HCT116 (cell line): ENCODE measurements at regions not wholly inside any gene's neighbourhood (a gene's known extent, or its start where the extent isn't known, plus 50 kb on each side); places are given as distances from the start of the nearest gene placed in this dataset.

ENCODE experiments used
- ATAC-seq: fragments of 200-7000 bp; cut with Tn5 transposase; 2 replicates; pipeline ENCODE4 v1.9.1; 2020; ENCODE audit warnings: mild to moderate bottlenecking, moderate library complexity
- BruUV-seq: library from RNA; stranded (reverse); fragments of 400-500 nt; replicated peaks from 2 replicates; lab custom pipeline; 2021; lab: Mats Ljungman, UMichigan
- CTCF ChIA-PET: fragments of 300-600 bp; sonication (Branson Sonifier 250); formaldehyde crosslinking; loops from one replicate; lab custom pipeline; 2021; ENCODE audit warnings: antibody characterized with exemption; lab: Charles Lee
- POLR2A ChIA-PET: fragments of 300-600, 350-600 bp; sonication (Branson Sonifier 250); formaldehyde crosslinking; loops from one replicate; lab custom pipeline; 2021; ENCODE audit warnings: antibody characterized with exemption; lab: Charles Lee
- RAD21 ChIA-PET, 2 experiments: fragments of 300-600 bp; sonication (Branson Sonifier 250); formaldehyde crosslinking; loops; one replicate each; lab custom pipeline; 2023; ENCODE audit warnings: low total read pairs in 2 of 2; ENCODE audit not compliant: uncharacterized antibody in 2 of 2, unreplicated experiment in 2 of 2, low non-redundant PET in 1 of 2; lab: Charles Lee
- DNase-seq: peaks from one replicate; pipeline ENCODE4 v3.0.0-alpha.2; 2010; ENCODE audit warnings: low read depth, low spot score
- H2AFZ ChIP-seq: fragments of 200-600 bp; shearing (Covaris generic), sonication (generic); 2 replicates; pipeline ENCODE4 v1.6.1; 2017; ENCODE audit warnings: low read depth, mixed run types, mixed read lengths, antibody characterized with exemption, low read length; ENCODE audit not compliant: poor library complexity, severe bottlenecking
- H3K27ac ChIP-seq: 2 replicates; pipeline ENCODE4 v1.5.1; 2012; ENCODE audit warnings: low read depth, low read length
- H3K27me3 ChIP-seq: fragments of 200-600 bp; sonication (generic); 2 replicates; pipeline ENCODE4 v1.6.1; 2016; ENCODE audit warnings: mixed run types, low read length, mixed read lengths; ENCODE audit not compliant: insufficient read depth
- H3K36me3 ChIP-seq, 2 experiments: fragments of 200-500 bp in 1 of 2; fragments of 200-600 bp in 1 of 2; sonication (Bioruptor generic) in 1 of 2; sonication (generic) in 1 of 2; 2 replicates each; pipeline versions ENCODE4 v1.5.1 to v1.6.1; 2014 to 2016; ENCODE audit warnings: low read length in 2 of 2, inconsistent platforms in 1 of 2, mixed read lengths in 1 of 2, mixed run types in 1 of 2; ENCODE audit not compliant: insufficient read depth in 2 of 2, control insufficient read depth in 1 of 2
- H3K4me1 ChIP-seq, 2 experiments: fragments of 200-600 bp in 1 of 2; sonication (generic) in 1 of 2; 2 replicates each; pipeline versions ENCODE4 v1.5.1 to v1.6.1; 2012 to 2017; ENCODE audit warnings: low read length in 2 of 2, inconsistent platforms in 1 of 2, mild to moderate bottlenecking in 1 of 2, mixed read lengths in 1 of 2, mixed run types in 1 of 2, moderate library complexity in 1 of 2; ENCODE audit not compliant: insufficient read depth in 2 of 2, control insufficient read depth in 1 of 2
- H3K4me2 ChIP-seq: fragments of 200-600 bp; sonication (generic); 2 replicates; pipeline ENCODE4 v1.6.1; 2017; ENCODE audit warnings: mixed run types, low read length, mixed read lengths
- H3K4me3 ChIP-seq, 2 experiments: fragments of 200-600 bp in 1 of 2; sonication (generic) in 1 of 2; replicated peaks in 1 of 2; 2 replicates each; pipeline ENCODE4 v1.5.1; 2011 to 2016; ENCODE audit warnings: low read length in 2 of 2, control low read depth in 1 of 2, low read depth in 1 of 2, mild to moderate bottlenecking in 1 of 2, mixed read lengths in 1 of 2, mixed run types in 1 of 2
- H3K79me2 ChIP-seq: fragments of 200-600 bp; sonication (generic); 2 replicates; pipeline ENCODE4 v1.6.1; 2017; ENCODE audit warnings: mild to moderate bottlenecking, mixed run types, low read length, moderate library complexity, mixed read lengths; ENCODE audit not compliant: insufficient read depth
- H3K9ac ChIP-seq: fragments of 200-600 bp; sonication (generic); 2 replicates; pipeline ENCODE4 v1.6.1; 2016; ENCODE audit warnings: low read length, mixed read lengths
- H3K9me2 ChIP-seq: fragments of 200-600 bp; sonication (generic), shearing (Covaris generic); 2 replicates; pipeline ENCODE4 v1.6.1; 2017; ENCODE audit warnings: mixed run types, mild to moderate bottlenecking, moderate library complexity; ENCODE audit not compliant: insufficient read depth
- H3K9me3 ChIP-seq, 2 experiments: fragments of 200-500 bp in 1 of 2; fragments of 200-600 bp in 1 of 2; sonication (Bioruptor generic) in 1 of 2; sonication (generic) in 1 of 2; 2 replicates each; pipeline ENCODE4 v1.6.1; 2014 to 2017; ENCODE audit warnings: low read length in 2 of 2, mixed read lengths in 2 of 2, inconsistent platforms in 1 of 2, low read depth in 1 of 2, mild to moderate bottlenecking in 1 of 2, mixed run types in 1 of 2, moderate library complexity in 1 of 2; ENCODE audit not compliant: control insufficient read depth in 1 of 2, insufficient read depth in 1 of 2
- H4K20me1 ChIP-seq: fragments of 200-600 bp; sonication (generic), shearing (Covaris generic); 2 replicates; pipeline ENCODE4 v1.6.1; 2017; ENCODE audit warnings: mixed run types, mild to moderate bottlenecking, moderate library complexity; ENCODE audit not compliant: insufficient read depth
- CBX3 ChIP-seq: IDR thresholded peaks from 2 replicates; pipeline ENCODE4 v1.6.1; 2012; ENCODE audit warnings: low read depth
- CEBPB ChIP-seq: IDR thresholded peaks from 2 replicates; pipeline ENCODE4 v1.6.1; 2012; ENCODE audit warnings: low read depth
- EGR1 ChIP-seq: IDR thresholded peaks from 2 replicates; pipeline ENCODE4 v1.6.1; 2012; ENCODE audit warnings: low read depth
- ELF1 ChIP-seq: IDR thresholded peaks from 2 replicates; pipeline ENCODE4 v1.6.1; 2012; ENCODE audit warnings: low read depth, borderline replicate concordance
- EZH2 ChIP-seq: fragments of 200-600 bp; sonication (generic); IDR thresholded peaks from 2 replicates; pipeline ENCODE4 v1.6.1; 2017; ENCODE audit warnings: antibody characterized with exemption, mixed run types
- EZH2phosphoT487 ChIP-seq: fragments of 200-600 bp; IDR thresholded peaks from 2 replicates; pipeline ENCODE4 v1.6.1; 2018; ENCODE audit warnings: antibody characterized with exemption, borderline replicate concordance
- FOSL1 ChIP-seq: IDR thresholded peaks from 2 replicates; pipeline ENCODE4 v1.6.1; 2012; ENCODE audit warnings: low read depth
- POLR2A ChIP-seq: IDR thresholded peaks from 2 replicates; pipeline ENCODE4 v1.7.0; 2011; ENCODE audit warnings: borderline replicate concordance; ENCODE audit not compliant: insufficient read depth, insufficient read length; ENCODE audit errors: extremely low read depth
- SRF ChIP-seq: IDR thresholded peaks from 2 replicates; pipeline ENCODE4 v1.6.1; 2012; ENCODE audit warnings: low read depth
- TCF7L2 ChIP-seq: IDR thresholded peaks from 2 replicates; pipeline ENCODE4 v1.7.0; 2011; ENCODE audit warnings: borderline replicate concordance, inconsistent platforms; ENCODE audit not compliant: insufficient read depth, insufficient read length; ENCODE audit errors: extremely low read depth
- ZNF274 ChIP-seq: fragments of 200-500 bp; sonication (Bioruptor generic); IDR thresholded peaks from 2 replicates; pipeline ENCODE4 v1.6.1; 2014; ENCODE audit warnings: mild to moderate bottlenecking, low read depth, low read length, inconsistent platforms
- intact Hi-C: fragments of 100-400 bp; cut with micrococcal nuclease; formaldehyde crosslinking; loops from 2 replicates; pipeline ENCODE4 v1.10.0; 2022
- TF ChIP-seq, protein P1 (sequence below): IDR thresholded peaks from 2 replicates; pipeline ENCODE4 v1.6.1; 2012
- TF ChIP-seq, protein P2 (sequence below): IDR thresholded peaks from 2 replicates; pipeline ENCODE4 v1.6.1; 2012
- TF ChIP-seq, protein P3 (sequence below), 3 experiments: fragments of 200-600 bp in 1 of 3; sonication (generic) in 1 of 3; IDR thresholded peaks in 2 of 3; conservative IDR thresholded peaks in 1 of 3; 2 replicates each; pipeline ENCODE4 v1.5.1; 2012 to 2017; ENCODE audit warnings: low read depth in 2 of 3, low read length in 2 of 3, antibody characterized with exemption in 1 of 3, borderline replicate concordance in 1 of 3, control low read depth in 1 of 3, mild to moderate bottlenecking in 1 of 3, mixed read lengths in 1 of 3, mixed run types in 1 of 3, moderate library complexity in 1 of 3; ENCODE audit not compliant: insufficient read depth in 1 of 3
- TF ChIP-seq, protein P4 (sequence below): IDR thresholded peaks from 2 replicates; pipeline ENCODE4 v1.6.1; 2012; ENCODE audit warnings: low read depth

DNA sequence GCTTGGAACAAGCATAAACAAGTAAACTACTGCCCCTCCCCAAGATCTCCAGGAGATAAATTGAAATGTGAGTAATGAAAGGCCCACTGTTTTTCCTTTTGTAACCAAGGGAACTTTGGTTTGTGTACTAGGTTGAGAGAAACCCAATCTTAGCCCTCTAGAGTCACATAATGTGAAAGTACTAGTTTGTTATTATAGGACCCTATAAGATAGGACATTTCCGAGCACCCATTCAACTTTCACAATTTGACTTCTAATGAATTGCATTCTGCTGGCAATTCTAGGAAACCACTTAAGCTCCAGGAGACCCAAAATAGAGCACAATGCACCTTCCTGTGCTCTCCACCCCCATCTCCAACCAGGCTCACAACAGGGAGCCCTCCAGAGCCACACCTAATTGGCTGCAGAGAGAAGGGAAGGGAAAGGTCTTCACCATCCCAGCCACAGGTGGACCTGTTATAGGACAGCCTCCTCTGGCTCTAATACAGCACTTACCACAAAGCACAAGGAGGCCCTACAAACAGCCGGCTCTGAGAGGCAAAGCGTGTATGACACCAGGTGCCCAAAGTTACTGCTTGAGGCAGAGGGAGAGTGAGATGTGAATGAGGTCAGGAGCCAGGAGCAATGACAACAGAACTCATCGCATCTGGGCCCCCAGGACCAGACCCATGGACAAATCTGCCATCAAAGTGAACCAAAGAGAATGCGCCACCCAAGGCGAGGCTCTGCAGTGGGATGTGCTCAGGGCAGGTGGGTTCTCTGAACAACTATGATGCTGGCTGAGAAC lies 163.3 kb upstream of the NTF3 start:
- Histone ChIP-seq H3K79me2 (no peaks in the 10 kb centered on the region), H2AFZ (no peak overlapping the region), H3K27me3 (no peaks in the 10 kb centered on the region), H3K4me3 (no peak overlapping the region), H3K9me3 (no peaks in the 10 kb centered on the region), H3K27ac (no peak overlapping the region), H3K9me2 (no peaks in the 10 kb centered on the region), H3K36me3 (no peaks in the 10 kb centered on the region), H3K4me2 (no peak overlapping the region), H3K4me1 (no peaks in the 10 kb centered on the region), H4K20me1 (no peaks in the 10 kb centered on the region), H3K9ac (no peak overlapping the region)
- BruUV-seq = no TSS peak
- ATAC-seq (no peak), DNase-seq (no peak)
- CTCF ChIA-PET = no interaction called here
- POLR2A ChIA-PET = no interaction called here
- RAD21 ChIA-PET = no interaction called here
- TF ChIP-seq, protein P1, sequence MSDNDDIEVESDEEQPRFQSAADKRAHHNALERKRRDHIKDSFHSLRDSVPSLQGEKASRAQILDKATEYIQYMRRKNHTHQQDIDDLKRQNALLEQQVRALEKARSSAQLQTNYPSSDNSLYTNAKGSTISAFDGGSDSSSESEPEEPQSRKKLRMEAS = no peak
- TF ChIP-seq CEBPB (no peak), EZH2phosphoT487 (no peak), FOSL1 (no peak), ELF1 (no peak), SRF (no peak), ZNF274 (no peak), CBX3 (no peak), POLR2A (no peak), TCF7L2 (no peak), EGR1 (no peak), EZH2 (no peak)
- TF ChIP-seq, protein P2, sequence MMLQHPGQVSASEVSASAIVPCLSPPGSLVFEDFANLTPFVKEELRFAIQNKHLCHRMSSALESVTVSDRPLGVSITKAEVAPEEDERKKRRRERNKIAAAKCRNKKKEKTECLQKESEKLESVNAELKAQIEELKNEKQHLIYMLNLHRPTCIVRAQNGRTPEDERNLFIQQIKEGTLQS = no peak
- TF ChIP-seq, protein P3, sequence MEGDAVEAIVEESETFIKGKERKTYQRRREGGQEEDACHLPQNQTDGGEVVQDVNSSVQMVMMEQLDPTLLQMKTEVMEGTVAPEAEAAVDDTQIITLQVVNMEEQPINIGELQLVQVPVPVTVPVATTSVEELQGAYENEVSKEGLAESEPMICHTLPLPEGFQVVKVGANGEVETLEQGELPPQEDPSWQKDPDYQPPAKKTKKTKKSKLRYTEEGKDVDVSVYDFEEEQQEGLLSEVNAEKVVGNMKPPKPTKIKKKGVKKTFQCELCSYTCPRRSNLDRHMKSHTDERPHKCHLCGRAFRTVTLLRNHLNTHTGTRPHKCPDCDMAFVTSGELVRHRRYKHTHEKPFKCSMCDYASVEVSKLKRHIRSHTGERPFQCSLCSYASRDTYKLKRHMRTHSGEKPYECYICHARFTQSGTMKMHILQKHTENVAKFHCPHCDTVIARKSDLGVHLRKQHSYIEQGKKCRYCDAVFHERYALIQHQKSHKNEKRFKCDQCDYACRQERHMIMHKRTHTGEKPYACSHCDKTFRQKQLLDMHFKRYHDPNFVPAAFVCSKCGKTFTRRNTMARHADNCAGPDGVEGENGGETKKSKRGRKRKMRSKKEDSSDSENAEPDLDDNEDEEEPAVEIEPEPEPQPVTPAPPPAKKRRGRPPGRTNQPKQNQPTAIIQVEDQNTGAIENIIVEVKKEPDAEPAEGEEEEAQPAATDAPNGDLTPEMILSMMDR (IDR thresholded peaks at IDR 0.05 in 2 of 3, conservative IDR thresholded peaks at IDR 0.05 in 1 of 3; ENCODE audit: borderline replicate concordance in 1 of 3, insufficient read depth in 1 of 3, low read depth in 2 of 3, low read length in 2 of 3) = no peak
- TF ChIP-seq, protein P4, sequence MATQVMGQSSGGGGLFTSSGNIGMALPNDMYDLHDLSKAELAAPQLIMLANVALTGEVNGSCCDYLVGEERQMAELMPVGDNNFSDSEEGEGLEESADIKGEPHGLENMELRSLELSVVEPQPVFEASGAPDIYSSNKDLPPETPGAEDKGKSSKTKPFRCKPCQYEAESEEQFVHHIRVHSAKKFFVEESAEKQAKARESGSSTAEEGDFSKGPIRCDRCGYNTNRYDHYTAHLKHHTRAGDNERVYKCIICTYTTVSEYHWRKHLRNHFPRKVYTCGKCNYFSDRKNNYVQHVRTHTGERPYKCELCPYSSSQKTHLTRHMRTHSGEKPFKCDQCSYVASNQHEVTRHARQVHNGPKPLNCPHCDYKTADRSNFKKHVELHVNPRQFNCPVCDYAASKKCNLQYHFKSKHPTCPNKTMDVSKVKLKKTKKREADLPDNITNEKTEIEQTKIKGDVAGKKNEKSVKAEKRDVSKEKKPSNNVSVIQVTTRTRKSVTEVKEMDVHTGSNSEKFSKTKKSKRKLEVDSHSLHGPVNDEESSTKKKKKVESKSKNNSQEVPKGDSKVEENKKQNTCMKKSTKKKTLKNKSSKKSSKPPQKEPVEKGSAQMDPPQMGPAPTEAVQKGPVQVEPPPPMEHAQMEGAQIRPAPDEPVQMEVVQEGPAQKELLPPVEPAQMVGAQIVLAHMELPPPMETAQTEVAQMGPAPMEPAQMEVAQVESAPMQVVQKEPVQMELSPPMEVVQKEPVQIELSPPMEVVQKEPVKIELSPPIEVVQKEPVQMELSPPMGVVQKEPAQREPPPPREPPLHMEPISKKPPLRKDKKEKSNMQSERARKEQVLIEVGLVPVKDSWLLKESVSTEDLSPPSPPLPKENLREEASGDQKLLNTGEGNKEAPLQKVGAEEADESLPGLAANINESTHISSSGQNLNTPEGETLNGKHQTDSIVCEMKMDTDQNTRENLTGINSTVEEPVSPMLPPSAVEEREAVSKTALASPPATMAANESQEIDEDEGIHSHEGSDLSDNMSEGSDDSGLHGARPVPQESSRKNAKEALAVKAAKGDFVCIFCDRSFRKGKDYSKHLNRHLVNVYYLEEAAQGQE = no peak
- intact Hi-C loops = no loop called here
